HCT116 (cell line): ENCODE measurements at regions not wholly inside any gene's neighbourhood (a gene's known extent, or its start where the extent isn't known, plus 50 kb on each side); places are given as distances from the start of the nearest gene placed in this dataset.
A peak's percentile ranks its signal among the peaks of the same experiment; 100 is the strongest.

ENCODE experiments used
- ATAC-seq: fragments of 200-7000 bp; cut with Tn5 transposase; 2 replicates; pipeline ENCODE4 v1.9.1; 2020; ENCODE audit warnings: mild to moderate bottlenecking, moderate library complexity
- BruUV-seq: library from RNA; stranded (reverse); fragments of 400-500 nt; replicated peaks from 2 replicates; lab custom pipeline; 2021; lab: Mats Ljungman, UMichigan
- CTCF ChIA-PET: fragments of 300-600 bp; sonication (Branson Sonifier 250); formaldehyde crosslinking; loops from one replicate; lab custom pipeline; 2021; ENCODE audit warnings: antibody characterized with exemption; lab: Charles Lee
- POLR2A ChIA-PET: fragments of 300-600, 350-600 bp; sonication (Branson Sonifier 250); formaldehyde crosslinking; loops from one replicate; lab custom pipeline; 2021; ENCODE audit warnings: antibody characterized with exemption; lab: Charles Lee
- RAD21 ChIA-PET, 2 experiments: fragments of 300-600 bp; sonication (Branson Sonifier 250); formaldehyde crosslinking; loops; one replicate each; lab custom pipeline; 2023; ENCODE audit warnings: low total read pairs in 2 of 2; ENCODE audit not compliant: uncharacterized antibody in 2 of 2, unreplicated experiment in 2 of 2, low non-redundant PET in 1 of 2; lab: Charles Lee
- DNase-seq: peaks from one replicate; pipeline ENCODE4 v3.0.0-alpha.2; 2010; ENCODE audit warnings: low read depth, low spot score
- H2AFZ ChIP-seq: fragments of 200-600 bp; shearing (Covaris generic), sonication (generic); 2 replicates; pipeline ENCODE4 v1.6.1; 2017; ENCODE audit warnings: low read depth, mixed run types, mixed read lengths, antibody characterized with exemption, low read length; ENCODE audit not compliant: poor library complexity, severe bottlenecking
- H3K27ac ChIP-seq: 2 replicates; pipeline ENCODE4 v1.5.1; 2012; ENCODE audit warnings: low read depth, low read length
- H3K27me3 ChIP-seq: fragments of 200-600 bp; sonication (generic); 2 replicates; pipeline ENCODE4 v1.6.1; 2016; ENCODE audit warnings: mixed run types, low read length, mixed read lengths; ENCODE audit not compliant: insufficient read depth
- H3K36me3 ChIP-seq, 2 experiments: fragments of 200-500 bp in 1 of 2; fragments of 200-600 bp in 1 of 2; sonication (Bioruptor generic) in 1 of 2; sonication (generic) in 1 of 2; 2 replicates each; pipeline versions ENCODE4 v1.5.1 to v1.6.1; 2014 to 2016; ENCODE audit warnings: low read length in 2 of 2, inconsistent platforms in 1 of 2, mixed read lengths in 1 of 2, mixed run types in 1 of 2; ENCODE audit not compliant: insufficient read depth in 2 of 2, control insufficient read depth in 1 of 2
- H3K4me1 ChIP-seq, 2 experiments: fragments of 200-600 bp in 1 of 2; sonication (generic) in 1 of 2; 2 replicates each; pipeline versions ENCODE4 v1.5.1 to v1.6.1; 2012 to 2017; ENCODE audit warnings: low read length in 2 of 2, inconsistent platforms in 1 of 2, mild to moderate bottlenecking in 1 of 2, mixed read lengths in 1 of 2, mixed run types in 1 of 2, moderate library complexity in 1 of 2; ENCODE audit not compliant: insufficient read depth in 2 of 2, control insufficient read depth in 1 of 2
- H3K4me2 ChIP-seq: fragments of 200-600 bp; sonication (generic); 2 replicates; pipeline ENCODE4 v1.6.1; 2017; ENCODE audit warnings: mixed run types, low read length, mixed read lengths
- H3K4me3 ChIP-seq, 2 experiments: fragments of 200-600 bp in 1 of 2; sonication (generic) in 1 of 2; replicated peaks in 1 of 2; 2 replicates each; pipeline ENCODE4 v1.5.1; 2011 to 2016; ENCODE audit warnings: low read length in 2 of 2, control low read depth in 1 of 2, low read depth in 1 of 2, mild to moderate bottlenecking in 1 of 2, mixed read lengths in 1 of 2, mixed run types in 1 of 2
- H3K79me2 ChIP-seq: fragments of 200-600 bp; sonication (generic); 2 replicates; pipeline ENCODE4 v1.6.1; 2017; ENCODE audit warnings: mild to moderate bottlenecking, mixed run types, low read length, moderate library complexity, mixed read lengths; ENCODE audit not compliant: insufficient read depth
- H3K9ac ChIP-seq: fragments of 200-600 bp; sonication (generic); 2 replicates; pipeline ENCODE4 v1.6.1; 2016; ENCODE audit warnings: low read length, mixed read lengths
- H3K9me2 ChIP-seq: fragments of 200-600 bp; sonication (generic), shearing (Covaris generic); 2 replicates; pipeline ENCODE4 v1.6.1; 2017; ENCODE audit warnings: mixed run types, mild to moderate bottlenecking, moderate library complexity; ENCODE audit not compliant: insufficient read depth
- H3K9me3 ChIP-seq, 2 experiments: fragments of 200-500 bp in 1 of 2; fragments of 200-600 bp in 1 of 2; sonication (Bioruptor generic) in 1 of 2; sonication (generic) in 1 of 2; 2 replicates each; pipeline ENCODE4 v1.6.1; 2014 to 2017; ENCODE audit warnings: low read length in 2 of 2, mixed read lengths in 2 of 2, inconsistent platforms in 1 of 2, low read depth in 1 of 2, mild to moderate bottlenecking in 1 of 2, mixed run types in 1 of 2, moderate library complexity in 1 of 2; ENCODE audit not compliant: control insufficient read depth in 1 of 2, insufficient read depth in 1 of 2
- H4K20me1 ChIP-seq: fragments of 200-600 bp; sonication (generic), shearing (Covaris generic); 2 replicates; pipeline ENCODE4 v1.6.1; 2017; ENCODE audit warnings: mixed run types, mild to moderate bottlenecking, moderate library complexity; ENCODE audit not compliant: insufficient read depth
- ATF3 ChIP-seq: IDR thresholded peaks from 2 replicates; pipeline ENCODE4 v1.6.1; 2012
- CTCF ChIP-seq, 3 experiments: fragments of 200-600 bp in 1 of 3; sonication (generic) in 1 of 3; IDR thresholded peaks in 2 of 3; conservative IDR thresholded peaks in 1 of 3; 2 replicates each; pipeline ENCODE4 v1.5.1; 2012 to 2017; ENCODE audit warnings: low read depth in 2 of 3, low read length in 2 of 3, antibody characterized with exemption in 1 of 3, borderline replicate concordance in 1 of 3, control low read depth in 1 of 3, mild to moderate bottlenecking in 1 of 3, mixed read lengths in 1 of 3, mixed run types in 1 of 3, moderate library complexity in 1 of 3; ENCODE audit not compliant: insufficient read depth in 1 of 3
- EGR1 ChIP-seq: IDR thresholded peaks from 2 replicates; pipeline ENCODE4 v1.6.1; 2012; ENCODE audit warnings: low read depth
- ELF1 ChIP-seq: IDR thresholded peaks from 2 replicates; pipeline ENCODE4 v1.6.1; 2012; ENCODE audit warnings: low read depth, borderline replicate concordance
- EZH2phosphoT487 ChIP-seq: fragments of 200-600 bp; IDR thresholded peaks from 2 replicates; pipeline ENCODE4 v1.6.1; 2018; ENCODE audit warnings: antibody characterized with exemption, borderline replicate concordance
- FOSL1 ChIP-seq: IDR thresholded peaks from 2 replicates; pipeline ENCODE4 v1.6.1; 2012; ENCODE audit warnings: low read depth
- POLR2A ChIP-seq: IDR thresholded peaks from 2 replicates; pipeline ENCODE4 v1.7.0; 2011; ENCODE audit warnings: borderline replicate concordance; ENCODE audit not compliant: insufficient read depth, insufficient read length; ENCODE audit errors: extremely low read depth
- POLR2AphosphoS5 ChIP-seq: IDR thresholded peaks from 2 replicates; pipeline ENCODE4 v1.6.1; 2011; ENCODE audit warnings: mild to moderate bottlenecking, low read depth, low read length, moderate library complexity
- SP1 ChIP-seq: IDR thresholded peaks from 2 replicates; pipeline ENCODE4 v1.6.1; 2012; ENCODE audit warnings: low read depth
- SRF ChIP-seq: IDR thresholded peaks from 2 replicates; pipeline ENCODE4 v1.6.1; 2012; ENCODE audit warnings: low read depth
- TCF7L2 ChIP-seq: IDR thresholded peaks from 2 replicates; pipeline ENCODE4 v1.7.0; 2011; ENCODE audit warnings: borderline replicate concordance, inconsistent platforms; ENCODE audit not compliant: insufficient read depth, insufficient read length; ENCODE audit errors: extremely low read depth
- YY1 ChIP-seq: IDR thresholded peaks from 2 replicates; pipeline ENCODE4 v1.6.1; 2011; ENCODE audit warnings: low read length, low read depth, moderate library complexity, mild to moderate bottlenecking; ENCODE audit not compliant: insufficient replicate concordance; ENCODE audit errors: extremely low read depth
- ZNF274 ChIP-seq: fragments of 200-500 bp; sonication (Bioruptor generic); IDR thresholded peaks from 2 replicates; pipeline ENCODE4 v1.6.1; 2014; ENCODE audit warnings: mild to moderate bottlenecking, low read depth, low read length, inconsistent platforms
- intact Hi-C: fragments of 100-400 bp; cut with micrococcal nuclease; formaldehyde crosslinking; loops from 2 replicates; pipeline ENCODE4 v1.10.0; 2022
- TF ChIP-seq, protein P1 (sequence below): IDR thresholded peaks from 2 replicates; pipeline ENCODE4 v1.6.1; 2012; ENCODE audit warnings: low read depth

DNA sequence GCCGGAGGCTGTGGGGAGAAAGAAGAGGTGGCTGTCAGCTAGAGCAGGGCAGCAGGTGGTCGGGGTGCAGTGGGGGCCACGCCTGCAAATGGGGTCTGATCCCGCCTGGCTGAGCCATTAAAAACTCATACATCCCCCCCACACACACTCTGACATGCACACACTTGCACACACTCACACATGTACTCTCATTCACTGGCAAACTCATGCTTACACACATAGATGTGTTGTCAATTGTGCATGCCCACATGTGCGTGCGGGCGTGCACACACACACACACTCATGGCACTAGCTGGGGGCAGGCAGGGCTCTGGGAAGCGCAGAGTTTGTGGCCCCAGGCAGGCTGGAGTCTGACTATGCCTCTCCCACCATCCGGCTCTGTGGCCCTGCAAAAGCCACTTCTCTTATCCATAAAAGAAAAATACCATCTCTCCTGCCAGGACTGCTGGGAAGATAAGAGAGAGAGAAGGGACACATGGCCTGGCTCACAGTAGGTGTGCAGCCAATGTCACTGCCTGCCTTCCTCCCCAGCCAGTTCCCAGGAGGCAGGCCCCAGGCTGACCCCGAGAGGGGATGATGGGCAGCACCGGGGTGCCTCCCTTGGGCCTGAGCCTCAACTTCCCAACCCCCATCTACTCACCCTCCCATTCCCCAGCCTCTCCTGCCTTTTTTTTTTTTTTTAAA, 163.5 kb upstream of the LINGO1 start:
- Histone ChIP-seq H3K4me1 (no peaks in the 10 kb centered on the region), H3K4me2 (no peak overlapping the region), H3K9me3 (no peaks in the 10 kb centered on the region), H3K27ac (no peak overlapping the region), H3K9ac (no peak overlapping the region), H3K27me3 (no peaks in the 10 kb centered on the region), H4K20me1 (no peaks in the 10 kb centered on the region), H2AFZ (no peak overlapping the region), H3K36me3 (no peaks in the 10 kb centered on the region), H3K79me2 (no peaks in the 10 kb centered on the region), H3K4me3 (no peak overlapping the region), H3K9me2 (no peaks in the 10 kb centered on the region)
- intact Hi-C loops: no loop called here
- RAD21 ChIA-PET: no interaction called here
- CTCF ChIA-PET: no interaction called here
- no TSS peak for BruUV-seq
- no peak for ATAC-seq
- POLR2A ChIA-PET: no interaction called here
- TF ChIP-seq FOSL1 (no peak), POLR2AphosphoS5 (no peak), ZNF274 (no peak), ELF1 (no peak), EZH2phosphoT487 (no peak), ATF3 (no peak), POLR2A (no peak), SRF (no peak), TCF7L2 (no peak)
- DNase-seq: no peak

DNA sequence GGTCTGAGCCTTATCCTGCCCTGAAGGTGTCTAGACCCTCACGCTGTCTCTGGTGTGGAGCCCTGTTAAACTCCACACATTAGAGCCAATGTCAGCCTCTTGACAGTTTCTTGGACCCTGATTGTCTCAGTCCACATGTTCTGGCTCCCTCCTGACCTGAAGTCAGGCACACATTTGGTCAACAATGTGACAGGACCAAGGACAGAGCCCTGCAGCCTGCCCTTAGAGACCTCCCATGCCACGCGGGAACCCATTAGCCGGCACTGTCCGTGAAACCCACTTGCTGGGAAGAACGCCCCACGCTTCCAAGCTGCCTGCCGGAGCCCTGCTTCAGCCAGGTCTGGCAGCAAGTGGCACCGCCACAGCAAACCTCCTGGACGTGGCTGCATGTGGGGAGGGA, 162.7 kb upstream of the LINGO1 start:
- TF ChIP-seq SP1: no peak
- no peak for TF ChIP-seq FOSL1
- no peak for TF ChIP-seq SRF
- TF ChIP-seq YY1: no peak
- no peak for TF ChIP-seq CTCF (IDR thresholded peaks at IDR 0.05 in 2 of 3, conservative IDR thresholded peaks at IDR 0.05 in 1 of 3; ENCODE audit: borderline replicate concordance in 1 of 3, insufficient read depth in 1 of 3, low read depth in 2 of 3, low read length in 2 of 3)
- no peak for TF ChIP-seq EGR1
- TF ChIP-seq TCF7L2: no peak
- TF ChIP-seq, protein P1, sequence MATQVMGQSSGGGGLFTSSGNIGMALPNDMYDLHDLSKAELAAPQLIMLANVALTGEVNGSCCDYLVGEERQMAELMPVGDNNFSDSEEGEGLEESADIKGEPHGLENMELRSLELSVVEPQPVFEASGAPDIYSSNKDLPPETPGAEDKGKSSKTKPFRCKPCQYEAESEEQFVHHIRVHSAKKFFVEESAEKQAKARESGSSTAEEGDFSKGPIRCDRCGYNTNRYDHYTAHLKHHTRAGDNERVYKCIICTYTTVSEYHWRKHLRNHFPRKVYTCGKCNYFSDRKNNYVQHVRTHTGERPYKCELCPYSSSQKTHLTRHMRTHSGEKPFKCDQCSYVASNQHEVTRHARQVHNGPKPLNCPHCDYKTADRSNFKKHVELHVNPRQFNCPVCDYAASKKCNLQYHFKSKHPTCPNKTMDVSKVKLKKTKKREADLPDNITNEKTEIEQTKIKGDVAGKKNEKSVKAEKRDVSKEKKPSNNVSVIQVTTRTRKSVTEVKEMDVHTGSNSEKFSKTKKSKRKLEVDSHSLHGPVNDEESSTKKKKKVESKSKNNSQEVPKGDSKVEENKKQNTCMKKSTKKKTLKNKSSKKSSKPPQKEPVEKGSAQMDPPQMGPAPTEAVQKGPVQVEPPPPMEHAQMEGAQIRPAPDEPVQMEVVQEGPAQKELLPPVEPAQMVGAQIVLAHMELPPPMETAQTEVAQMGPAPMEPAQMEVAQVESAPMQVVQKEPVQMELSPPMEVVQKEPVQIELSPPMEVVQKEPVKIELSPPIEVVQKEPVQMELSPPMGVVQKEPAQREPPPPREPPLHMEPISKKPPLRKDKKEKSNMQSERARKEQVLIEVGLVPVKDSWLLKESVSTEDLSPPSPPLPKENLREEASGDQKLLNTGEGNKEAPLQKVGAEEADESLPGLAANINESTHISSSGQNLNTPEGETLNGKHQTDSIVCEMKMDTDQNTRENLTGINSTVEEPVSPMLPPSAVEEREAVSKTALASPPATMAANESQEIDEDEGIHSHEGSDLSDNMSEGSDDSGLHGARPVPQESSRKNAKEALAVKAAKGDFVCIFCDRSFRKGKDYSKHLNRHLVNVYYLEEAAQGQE: peak; percentile 35
- no peak overlapping the region for H3K27ac ChIP-seq
- intact Hi-C loops: no loop called here
- H4K20me1 ChIP-seq: no peaks in the 10 kb centered on the region
- H3K9me2 ChIP-seq: no peaks in the 10 kb centered on the region
- CTCF ChIA-PET: no interaction called here
- DNase-seq: no peak
- H3K4me2 ChIP-seq: no peak overlapping the region
- no peak overlapping the region for H3K4me3 ChIP-seq
- no peaks in the 10 kb centered on the region for H3K9me3 ChIP-seq
- ATAC-seq: no peak
- H3K9ac ChIP-seq: no peak overlapping the region
- H3K4me1 ChIP-seq: no peaks in the 10 kb centered on the region
- RAD21 ChIA-PET: no interaction called here
- no peaks in the 10 kb centered on the region for H3K36me3 ChIP-seq
- no peaks in the 10 kb centered on the region for H3K79me2 ChIP-seq
- POLR2A ChIA-PET: no interaction called here
- no TSS peak for BruUV-seq
- H2AFZ ChIP-seq: no peak overlapping the region
- H3K27me3 ChIP-seq: no peaks in the 10 kb centered on the region
